ENCODE measurements at regions not wholly inside any gene's neighbourhood (a gene's known extent, or its start where the extent isn't known, plus 50 kb on each side); places are given as distances from the start of the nearest gene placed in this dataset.
"Not testable (repeated sequence)": the region's sequence is repeated elsewhere in the genome, so short reads cannot be mapped to it uniquely, and the experiment has no call there.

GRCh38 chr4:118504927-118505326 lies 152.1 kb upstream of the PRSS12 start:
- DNase-seq: peak; percentile 2

GRCh38 chr4:118505491-118505890 lies 152.7 kb upstream of the PRSS12 start:
- not testable (repeated sequence) for DNase-seq

GRCh38 chr4:118512870-118513269 lies 160.1 kb upstream of the PRSS12 start:
- peak; percentile 1 for DNase-seq

- DNase-seq: not testable (repeated sequence)
Measured at GRCh38 chr4:118514332-118514731, 161.5 kb upstream of the PRSS12 start.

- DNase-seq: peak; percentile 2
Measured at GRCh38 chr4:118516107-118516506, 163.3 kb upstream of the PRSS12 start.

GRCh38 chr4:118530107-118530506 lies 155.1 kb upstream of the METTL14 start:
- DNase-seq: not testable (repeated sequence)

- not testable (repeated sequence) for DNase-seq
Measured at GRCh38 chr4:118531947-118532346, 153.2 kb upstream of the METTL14 start.

GRCh38 chr4:118535788-118536187 lies 149.4 kb upstream of the METTL14 start:
- not testable (repeated sequence) for DNase-seq

GRCh38 chr4:118539412-118540077 lies 145.6 kb upstream of the METTL14 start:
- peak; percentile 35 for DNase-seq

- not testable (repeated sequence) for DNase-seq
Measured at GRCh38 chr4:118556576-118556975, 128.6 kb upstream of the METTL14 start.

GRCh38 chr4:118557298-118557851 lies 127.8 kb upstream of the METTL14 start:
- peak; percentile 84 for DNase-seq

- not testable (repeated sequence) for DNase-seq
Measured at GRCh38 chr4:118558188-118558587, 127.0 kb upstream of the METTL14 start.

- DNase-seq: not testable (repeated sequence)
Measured at GRCh38 chr4:118561559-118561958, 123.6 kb upstream of the METTL14 start.

GRCh38 chr4:118566003-118566513 lies 119.1 kb upstream of the METTL14 start:
- peak; percentile 98 for DNase-seq

GRCh38 chr4:118572991-118573390 lies 112.2 kb upstream of the METTL14 start:
- DNase-seq: not testable (repeated sequence)

GRCh38 chr4:118574251-118574913 lies 110.8 kb upstream of the METTL14 start:
- DNase-seq: not testable (repeated sequence)

GRCh38 chr4:118575057-118575456 lies 110.1 kb upstream of the METTL14 start:
- peak; percentile 58 for DNase-seq

GRCh38 chr4:118575726-118576125 lies 109.5 kb upstream of the METTL14 start:
- DNase-seq: not testable (repeated sequence)

- DNase-seq: not testable (repeated sequence)
Measured at GRCh38 chr4:118576709-118577219, 108.4 kb upstream of the METTL14 start.

GRCh38 chr4:118585015-118585414 lies 100.2 kb upstream of the METTL14 start:
- no peak for DNase-seq

- no peak for DNase-seq
Measured at GRCh38 chr4:118586357-118586790, 98.8 kb upstream of the METTL14 start.

GRCh38 chr4:118587116-118587831 lies 97.9 kb upstream of the METTL14 start:
- no peak for DNase-seq

- no peak for DNase-seq
Measured at GRCh38 chr4:118587946-118588345, 97.2 kb upstream of the METTL14 start.
